Heart left ventricle (tissue), 16 donors: ENCODE measurements at regions not wholly inside any gene's neighbourhood (a gene's known extent, or its start where the extent isn't known, plus 50 kb on each side); places are given as distances from the start of the nearest gene placed in this dataset.

Source experiments
- ATAC-seq, 4 donors: fragments of 200-7000 bp; cut with Tn5 transposase; one replicate each; pipeline ENCODE4 v1.9.1; 2020 to 2022; ENCODE audit warnings: moderate library complexity in 4 of 4, mild to moderate bottlenecking in 3 of 4, moderate number of reproducible peaks in 1 of 4
- DNase-seq, 5 donors: peaks; one replicate each; pipeline ENCODE4 v3.0.0-alpha.2; 2020
- H3K27ac ChIP-seq, 12 donors: fragments of 200-600 bp; sonication (generic) in 4 of 12; one replicate each; pipeline versions ENCODE4 v1.5.0 to v1.8.0; 2016 to 2022; ENCODE audit warnings: mild to moderate bottlenecking in 2 of 12
- H3K27me3 ChIP-seq, 9 donors: fragments of 200-600 bp; sonication (generic) in 2 of 9; one replicate each; pipeline versions ENCODE4 v1.5.1 to v1.8.0; 2016 to 2022; ENCODE audit warnings: mild to moderate bottlenecking in 3 of 9
- H3K36me3 ChIP-seq, 9 donors: fragments of 200-600 bp; sonication (generic) in 2 of 9; one replicate each; pipeline versions ENCODE4 v1.5.0 to v1.8.0; 2018 to 2022; ENCODE audit warnings: mild to moderate bottlenecking in 2 of 9
- H3K4me1 ChIP-seq, 12 donors: fragments of 200-600 bp; sonication (generic) in 4 of 12; one replicate each; pipeline versions ENCODE4 v1.5.0 to v1.8.0; 2016 to 2022; ENCODE audit warnings: mild to moderate bottlenecking in 3 of 12
- H3K4me3 ChIP-seq, 12 donors: fragments of 200-600 bp; sonication (generic) in 4 of 12; one replicate each; pipeline versions ENCODE4 v1.5.0 to v1.8.0; 2017 to 2022; ENCODE audit warnings: mild to moderate bottlenecking in 9 of 12, moderate library complexity in 4 of 12
- H3K9me3 ChIP-seq, 12 donors: fragments of 200-600 bp; sonication (generic) in 4 of 12; one replicate each; pipeline versions ENCODE4 v1.5.0 to v1.8.0; 2016 to 2022; ENCODE audit warnings: mild to moderate bottlenecking in 1 of 12
- CTCF ChIP-seq, 12 donors: fragments of 200-600 bp; sonication (generic) in 4 of 12; IDR thresholded peaks; one replicate each; pipeline versions ENCODE4 v1.5.0 to v1.8.0; 2018 to 2022; ENCODE audit warnings: antibody characterized with exemption in 12 of 12, mild to moderate bottlenecking in 5 of 12
- POLR2A ChIP-seq, 2 donors: fragments of 450-650 bp; IDR thresholded peaks; one replicate each; pipeline ENCODE4 v1.6.1; 2017; ENCODE audit warnings: antibody characterized with exemption in 2 of 2, mild to moderate bottlenecking in 2 of 2, moderate library complexity in 2 of 2
- WGBS, 4 donors: extraction: QIAGEN DNeasy Blood & Tissue Kit in 2 of 4; methylation state at CpG; one replicate each; pipeline versions ENCODE4 v1.1.5 to v1.1.7; 2013 to 2018; 5-methylcytosine and 5-hydroxymethylcytosine counted together
- intact Hi-C, 10 donors: fragments of 100-400 bp; cut with DNase I; formaldehyde crosslinking; loops; one replicate each; pipeline versions ENCODE4 v1.11.1 to v1.14.2; 2022
- donor health status: ischemic (EF 13 %, LVEDD 7.1; RV severe dilation, severe dysfunction).
- donor health status: healthy with polysubstance abuse.
- donor health status: DM: no; HTN: yes; CAD: no.
- donor health status: DM: no; HTN: no; CAD: no.
- donor health status: ischemic (EF 25% LVEDD 6.9; RV normal size, moderate dysfunction).
- donor health status: ischemic (EF 25% LVEDD 5.7; RV mildly dilated, moderate dysfunction).
- donor health status: healthy.
- donor health status: DM: yes; HTN: yes; CAD: no.
- donor health status: ischemic (EF 35%, LVEDD 5.7; RV mildly dilated, moderate dysfunction).
- donor health status: nonischemic (EF 11% LVEDD 7.7; RV severe dilation, severe dysfunction).
- donor health status: DM: yes; HTN: yes; CAD: no.
- donor health status: PGD.
- donor health status: ischemic (EF 29% LVEDD 5.4; RV normal size, mild dysfunction).
- donor health status: nonischemic (EF 23%, LVEDD 6.1; RV moderate dilation, normal function).

GRCh38 chr11:111194860-111195568 is 50.5 kb upstream of the POU2AF2 start:
- intact Hi-C loops: no loop called here
- ATAC-seq: no peak
- no peak for DNase-seq

DNA sequence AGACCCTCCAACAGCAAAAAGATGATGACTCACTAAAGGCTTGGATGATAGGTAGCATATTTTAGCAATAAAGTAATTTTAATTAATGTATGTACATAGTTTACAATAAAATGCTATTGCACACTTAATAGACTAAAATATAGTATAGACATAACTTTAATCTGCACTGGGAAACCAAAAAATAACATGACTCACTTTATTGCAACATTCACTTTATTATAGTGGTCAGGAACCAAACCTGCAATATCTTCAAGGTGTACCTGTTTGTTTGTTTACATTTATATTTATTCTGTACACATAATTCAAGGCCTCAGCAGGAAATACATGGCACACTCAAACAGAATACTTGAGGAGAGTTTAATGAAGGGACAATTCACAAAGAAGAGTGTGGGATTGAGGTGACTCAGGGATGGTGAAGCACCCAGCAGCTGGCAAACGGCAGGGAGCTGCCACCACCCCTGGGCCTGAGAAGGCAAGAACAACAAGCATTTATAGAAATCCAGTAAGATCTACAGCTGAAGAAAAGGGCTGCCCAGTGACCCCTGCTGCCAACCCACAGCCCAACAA is 51.5 kb upstream of the POU2AF2 start:
- 59 to 79% (median 74%) methylated on average over 1 of the region's 1 CpG for WGBS, 4 donors
- Histone ChIP-seq H3K27me3 (no peaks in the 10 kb centered on the region), H3K4me1 (no peaks in the 10 kb centered on the region), H3K36me3 (no peaks in the 10 kb centered on the region), H3K4me3 (no peak overlapping the region), H3K27ac (no peak overlapping the region), H3K9me3 (peaks cover 0 to 13% (median 0%) of the 10 kb centered on the region in 12 donors)
- TF ChIP-seq CTCF (IDR thresholded peaks at IDR 0.05): no peak
- intact Hi-C loops: no loop called here
- ATAC-seq: no peak
- DNase-seq: no peak

More at GRCh38 chr11:111194860-111195568, 50.5 kb upstream of the POU2AF2 start:
- Histone ChIP-seq H3K27me3 (no peaks in the 10 kb centered on the region), H3K4me3 (no peak overlapping the region), H3K9me3 (peaks cover 0 to 13% (median 0%) of the 10 kb centered on the region in 12 donors), H3K36me3 (no peaks in the 10 kb centered on the region), H3K4me1 (no peaks in the 10 kb centered on the region), H3K27ac (no peak overlapping the region)
- WGBS, 4 donors: 39 to 73% (median 62%) methylated on average over 2 of the region's 2 CpGs
- TF ChIP-seq CTCF (IDR thresholded peaks at IDR 0.05) (no peak), POLR2A (IDR thresholded peaks at IDR 0.05) (no peak)

DNA sequence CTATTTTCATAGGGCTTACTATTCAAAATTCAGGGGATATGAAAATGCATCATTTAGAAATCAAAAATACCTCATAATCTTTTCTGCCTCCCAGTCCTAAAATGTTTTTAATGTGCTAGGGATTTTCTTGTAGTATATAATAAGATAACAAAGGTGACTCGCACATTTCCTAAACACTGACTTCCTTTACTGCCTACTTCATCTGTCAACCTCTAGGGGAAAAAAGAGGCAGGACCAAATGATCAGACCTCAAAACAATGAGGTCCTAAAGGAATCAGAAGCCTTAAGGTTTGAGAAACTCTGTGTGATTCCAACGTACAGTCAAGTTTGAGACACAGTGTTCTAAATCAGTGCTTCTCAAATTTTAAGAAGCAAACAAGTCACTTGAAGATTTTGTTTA is 56.1 kb upstream of the POU2AF2 start:
- no peak for DNase-seq
- TF ChIP-seq POLR2A (IDR thresholded peaks at IDR 0.05) (no peak), CTCF (IDR thresholded peaks at IDR 0.05) (no peak)
- H3K36me3 ChIP-seq: no peaks in the 10 kb centered on the region
- peaks cover 0 to 8% (median 0%) of the 10 kb centered on the region in 9 donors for H3K27me3 ChIP-seq
- intact Hi-C loops: loop anchor here in 1 of 10 donors (10.0 kb wide), 1 partner anchor 65 kb away; no protein-coding TSS in a partner anchor
- peaks cover 0 to 6% (median 0%) of the 10 kb centered on the region in 12 donors for H3K4me1 ChIP-seq
- 43 to 66% (median 51%) methylated on average over 2 of the region's 2 CpGs for WGBS, 4 donors
- no peak overlapping the region for H3K27ac ChIP-seq
- peaks cover 0 to 19% (median 0%) of the 10 kb centered on the region in 12 donors for H3K9me3 ChIP-seq
- no peak for ATAC-seq
- H3K4me3 ChIP-seq: no peak overlapping the region

- no peaks in the 10 kb centered on the region for H3K36me3 ChIP-seq
- DNase-seq: no peak
- TF ChIP-seq POLR2A (IDR thresholded peaks at IDR 0.05) (no peak), CTCF (IDR thresholded peaks at IDR 0.05) (no peak)
- 45 to 63% (median 56%) methylated on average over 3 of the region's 3 CpGs for WGBS, 4 donors
- H3K4me3 ChIP-seq: no peak overlapping the region
- H3K27ac ChIP-seq: no peak overlapping the region
- peaks cover 0 to 6% (median 0%) of the 10 kb centered on the region in 12 donors for H3K4me1 ChIP-seq
- peaks cover 0 to 14% (median 0%) of the 10 kb centered on the region in 12 donors for H3K9me3 ChIP-seq
- no peak for ATAC-seq
- H3K27me3 ChIP-seq: peaks cover 0 to 8% (median 0%) of the 10 kb centered on the region in 9 donors
- intact Hi-C loops: loop anchor here in 1 of 10 donors (10.0 kb wide), 1 partner anchor 62 kb away; no protein-coding TSS in a partner anchor
Observed at GRCh38 chr11:111186308-111186915, 59.1 kb upstream of the POU2AF2 start.
